CD8-positive, alpha-beta memory T cell (primary cell): ENCODE measurements at regions not wholly inside any gene's neighbourhood (a gene's known extent, or its start where the extent isn't known, plus 50 kb on each side); places are given as distances from the start of the nearest gene placed in this dataset.

ENCODE experiments used
- CTCF ChIA-PET: fragments of 350-600 bp; sonication (Branson Sonifier 250); formaldehyde crosslinking; loops from one replicate; lab custom pipeline; 2021; ENCODE audit warnings: antibody characterized with exemption; lab: Charles Lee
- POLR2A ChIA-PET: fragments of 350-600 bp; sonication (Branson Sonifier 250); formaldehyde crosslinking; loops from one replicate; lab custom pipeline; 2021; ENCODE audit warnings: antibody characterized with exemption; lab: Charles Lee
- DNase-seq, 5 donors: peaks; one replicate each; pipeline versions ENCODE4 v3.0.0 to v3.0.0-alpha.2; 2020 to 2022; ENCODE audit warnings: mixed read lengths in 1 of 5
- H3K27ac ChIP-seq: one replicate; pipeline ENCODE4 v1.7.0; 2013; ENCODE audit warnings: low read depth, mild to moderate bottlenecking, low read length, moderate library complexity
- H3K27me3 ChIP-seq: 2 replicates; pipeline ENCODE4 v1.7.0; 2013; ENCODE audit warnings: low read length, mild to moderate bottlenecking; ENCODE audit not compliant: insufficient read depth, poor library complexity, severe bottlenecking
- H3K36me3 ChIP-seq: 2 replicates; pipeline ENCODE4 v1.7.0; 2013; ENCODE audit warnings: mild to moderate bottlenecking, low read length, moderate library complexity; ENCODE audit not compliant: insufficient read depth
- H3K4me1 ChIP-seq: 2 replicates; pipeline ENCODE4 v1.7.0; 2013; ENCODE audit warnings: mild to moderate bottlenecking, low read length, moderate library complexity; ENCODE audit not compliant: insufficient read depth
- H3K4me3 ChIP-seq: 2 replicates; pipeline ENCODE4 v1.7.0; 2013; ENCODE audit warnings: mild to moderate bottlenecking, low read length
- H3K9me3 ChIP-seq: 2 replicates; pipeline ENCODE4 v1.7.0; 2013; ENCODE audit warnings: mild to moderate bottlenecking, low read length
- H3K27ac Mint-ChIP-seq, 8 donors: one replicate each; pipeline ENCODE4 v1.8.0; 2020 to 2021; ENCODE audit warnings: mixed read lengths in 8 of 8, mild to moderate bottlenecking in 6 of 8, inconsistent platforms in 3 of 8, moderate library complexity in 3 of 8
- H3K27me3 Mint-ChIP-seq, 2 donors: one replicate each; pipeline ENCODE4 v1.8.0; 2020 to 2021; ENCODE audit warnings: mixed read lengths in 2 of 2, mild to moderate bottlenecking in 1 of 2, moderate library complexity in 1 of 2
- H3K36me3 Mint-ChIP-seq, 3 donors: one replicate each; pipeline ENCODE4 v1.8.0; 2020 to 2021; ENCODE audit warnings: mixed read lengths in 3 of 3, inconsistent platforms in 1 of 3, mild to moderate bottlenecking in 1 of 3
- H3K4me1 Mint-ChIP-seq, 3 donors: one replicate each; pipeline ENCODE4 v1.8.0; 2020 to 2021; ENCODE audit warnings: mixed read lengths in 3 of 3, inconsistent platforms in 1 of 3, mild to moderate bottlenecking in 1 of 3
- H3K4me3 Mint-ChIP-seq, 7 donors: one replicate each; pipeline ENCODE4 v1.8.0; 2020 to 2021; ENCODE audit warnings: mixed read lengths in 7 of 7, mild to moderate bottlenecking in 6 of 7, moderate library complexity in 4 of 7, inconsistent platforms in 2 of 7
- H3K9me3 Mint-ChIP-seq, 5 donors: one replicate each; pipeline ENCODE4 v1.8.0; 2020 to 2022; ENCODE audit warnings: mixed read lengths in 5 of 5, mild to moderate bottlenecking in 3 of 5, moderate library complexity in 2 of 5, inconsistent platforms in 1 of 5

GRCh38 chr11:112751329-112751728 is 209.9 kb upstream of the NCAM1 start:
- no peak overlapping the region for H3K4me3 Mint-ChIP-seq
- H3K4me1 Mint-ChIP-seq: no peaks in the 10 kb centered on the region
- Histone ChIP-seq H3K9me3 (no peaks in the 10 kb centered on the region), H3K27ac (no peak overlapping the region), H3K27me3 (no peaks in the 10 kb centered on the region), H3K4me3 (no peak overlapping the region), H3K36me3 (no peaks in the 10 kb centered on the region), H3K4me1 (no peaks in the 10 kb centered on the region)
- peaks cover 0 to 6% of the 10 kb centered on the region in 2 donors for H3K27me3 Mint-ChIP-seq
- no peak for DNase-seq
- no peak overlapping the region for H3K27ac Mint-ChIP-seq
- ChIA-PET POLR2A (no interaction called here), CTCF (no interaction called here)
- no peaks in the 10 kb centered on the region for H3K36me3 Mint-ChIP-seq
- no peaks in the 10 kb centered on the region for H3K9me3 Mint-ChIP-seq

DNA sequence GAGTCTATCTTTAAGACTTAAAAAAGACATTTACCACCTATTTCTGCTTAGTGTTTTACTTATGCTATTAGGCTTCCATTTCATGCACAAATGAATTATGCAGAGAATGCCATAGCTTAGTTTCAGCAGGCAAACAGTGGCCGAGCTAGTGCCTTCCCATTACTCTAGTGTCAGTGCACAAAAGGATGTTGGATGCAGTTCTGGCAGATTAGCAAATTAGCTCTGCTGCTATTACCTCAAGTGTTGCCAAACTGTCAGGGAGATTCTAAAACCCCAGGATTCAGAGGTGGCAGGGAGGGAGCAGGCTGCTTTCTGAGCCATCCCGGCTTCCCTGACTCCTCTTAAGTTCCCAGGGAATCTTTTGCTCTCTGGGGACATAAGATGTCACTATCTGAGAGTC is 209.4 kb upstream of the NCAM1 start:
- no peak overlapping the region for H3K27ac Mint-ChIP-seq
- DNase-seq: no peak
- H3K9me3 Mint-ChIP-seq: no peaks in the 10 kb centered on the region
- no peaks in the 10 kb centered on the region for H3K4me1 ChIP-seq
- no peaks in the 10 kb centered on the region for H3K36me3 ChIP-seq
- POLR2A ChIA-PET: no interaction called here
- no peaks in the 10 kb centered on the region for H3K27me3 ChIP-seq
- H3K4me3 ChIP-seq: no peak overlapping the region
- no peak overlapping the region for H3K27ac ChIP-seq
- CTCF ChIA-PET: no interaction called here
- no peak overlapping the region for H3K4me3 Mint-ChIP-seq
- no peaks in the 10 kb centered on the region for H3K4me1 Mint-ChIP-seq
- no peaks in the 10 kb centered on the region for H3K36me3 Mint-ChIP-seq
- peaks cover 0 to 3% of the 10 kb centered on the region in 2 donors for H3K27me3 Mint-ChIP-seq
- no peaks in the 10 kb centered on the region for H3K9me3 ChIP-seq

GRCh38 chr11:112752563-112752962 is 208.7 kb upstream of the NCAM1 start:
- no peak for DNase-seq
- Mint-ChIP-seq H3K9me3 (no peaks in the 10 kb centered on the region), H3K4me1 (no peaks in the 10 kb centered on the region), H3K36me3 (no peaks in the 10 kb centered on the region), H3K27me3 (peaks cover 0 to 3% of the 10 kb centered on the region in 2 donors), H3K4me3 (no peak overlapping the region), H3K27ac (no peak overlapping the region)
- no peaks in the 10 kb centered on the region for H3K27me3 ChIP-seq
- H3K4me3 ChIP-seq: no peak overlapping the region
- no peaks in the 10 kb centered on the region for H3K4me1 ChIP-seq
- H3K36me3 ChIP-seq: no peaks in the 10 kb centered on the region
- no peak overlapping the region for H3K27ac ChIP-seq
- H3K9me3 ChIP-seq: no peaks in the 10 kb centered on the region
- POLR2A ChIA-PET: no interaction called here
- CTCF ChIA-PET: no interaction called here

DNA sequence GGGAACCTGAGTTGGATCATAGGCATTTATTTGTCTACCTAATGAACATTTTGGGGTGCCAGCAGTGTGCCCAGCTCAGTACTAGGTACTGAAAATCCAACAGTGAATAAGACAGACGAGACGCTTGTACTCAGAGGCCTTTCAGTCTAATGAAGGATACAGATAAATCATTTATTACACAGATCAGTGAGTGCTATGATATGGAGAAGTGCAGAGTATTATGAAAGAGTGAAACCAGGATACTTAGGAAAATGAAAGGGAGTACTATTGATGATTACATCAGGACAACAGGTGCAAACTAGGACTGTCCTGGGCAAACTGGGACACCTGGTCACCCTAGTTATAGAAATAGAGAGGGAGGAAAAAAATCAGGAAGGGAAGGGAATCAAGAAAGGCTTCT is 207.5 kb upstream of the NCAM1 start:
- Histone ChIP-seq H3K4me1 (no peaks in the 10 kb centered on the region), H3K4me3 (no peak overlapping the region), H3K36me3 (no peaks in the 10 kb centered on the region), H3K27ac (no peak overlapping the region), H3K9me3 (no peaks in the 10 kb centered on the region), H3K27me3 (no peaks in the 10 kb centered on the region)
- Mint-ChIP-seq H3K36me3 (no peaks in the 10 kb centered on the region), H3K4me1 (no peaks in the 10 kb centered on the region), H3K27ac (no peak overlapping the region), H3K4me3 (no peak overlapping the region), H3K9me3 (no peaks in the 10 kb centered on the region), H3K27me3 (peaks cover 0 to 3% of the 10 kb centered on the region in 2 donors)
- ChIA-PET CTCF (no interaction called here), POLR2A (no interaction called here)
- DNase-seq: no peak

- no peak overlapping the region for H3K27ac ChIP-seq
- POLR2A ChIA-PET: no interaction called here
- Mint-ChIP-seq H3K27me3 (peaks cover 0 to 3% of the 10 kb centered on the region in 2 donors), H3K9me3 (no peaks in the 10 kb centered on the region), H3K36me3 (no peaks in the 10 kb centered on the region), H3K4me1 (no peaks in the 10 kb centered on the region), H3K4me3 (no peak overlapping the region), H3K27ac (no peak overlapping the region)
- no peaks in the 10 kb centered on the region for H3K4me1 ChIP-seq
- H3K27me3 ChIP-seq: no peaks in the 10 kb centered on the region
- no peak overlapping the region for H3K4me3 ChIP-seq
- no peak for DNase-seq
- H3K36me3 ChIP-seq: no peaks in the 10 kb centered on the region
- CTCF ChIA-PET: no interaction called here
- H3K9me3 ChIP-seq: no peaks in the 10 kb centered on the region
Measured at GRCh38 chr11:112759418-112759817, 201.8 kb upstream of the NCAM1 start.

GRCh38 chr11:112760396-112761059 is 200.7 kb upstream of the NCAM1 start:
- H3K4me1 ChIP-seq: no peaks in the 10 kb centered on the region
- H3K27me3 ChIP-seq: no peaks in the 10 kb centered on the region
- H3K36me3 Mint-ChIP-seq: no peaks in the 10 kb centered on the region
- no peak overlapping the region for H3K27ac ChIP-seq
- no peaks in the 10 kb centered on the region for H3K4me1 Mint-ChIP-seq
- H3K27me3 Mint-ChIP-seq: peaks cover 0 to 3% of the 10 kb centered on the region in 2 donors
- DNase-seq: no peak
- no peak overlapping the region for H3K27ac Mint-ChIP-seq
- POLR2A ChIA-PET: no interaction called here
- H3K4me3 ChIP-seq: no peak overlapping the region
- no peaks in the 10 kb centered on the region for H3K9me3 Mint-ChIP-seq
- CTCF ChIA-PET: no interaction called here
- no peaks in the 10 kb centered on the region for H3K36me3 ChIP-seq
- H3K4me3 Mint-ChIP-seq: no peak overlapping the region
- no peaks in the 10 kb centered on the region for H3K9me3 ChIP-seq

DNA sequence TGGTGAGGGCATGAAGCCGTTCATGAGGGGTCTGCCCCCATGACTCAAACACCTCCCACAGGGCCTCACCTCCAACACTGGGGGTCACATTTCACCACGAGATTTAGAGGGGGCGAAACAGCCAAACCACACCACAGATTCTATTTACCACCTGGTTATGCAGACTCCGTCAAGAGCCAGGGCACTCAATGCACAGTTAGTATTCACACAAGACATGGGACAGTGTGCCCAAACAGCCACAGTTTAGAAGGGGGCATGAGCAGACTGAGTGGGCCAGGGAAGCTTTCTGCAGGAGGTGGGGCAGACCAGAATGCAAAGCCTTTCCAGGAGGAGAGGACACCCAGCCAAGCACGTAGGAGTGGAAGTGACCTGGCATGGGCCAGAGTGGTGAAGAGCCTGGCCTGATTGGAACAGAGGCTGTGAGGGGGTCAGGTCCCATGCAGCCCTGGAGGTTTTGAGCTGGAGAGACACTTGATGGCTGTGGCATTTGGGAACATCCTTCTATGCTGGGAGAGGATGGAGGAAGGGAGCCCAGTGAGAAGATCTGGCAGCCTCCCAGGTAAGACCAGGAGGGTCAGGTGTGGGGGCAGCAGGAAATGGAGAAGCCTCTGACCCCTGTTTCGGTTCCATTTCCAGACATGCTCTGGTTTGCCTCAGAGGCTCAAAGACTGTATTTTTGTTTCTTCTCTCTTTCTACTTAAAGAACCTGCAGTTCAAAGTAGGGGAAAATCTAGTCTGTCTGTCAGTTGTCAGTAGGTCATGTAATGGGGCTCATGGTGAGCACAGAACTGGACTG is 199.1 kb upstream of the NCAM1 start:
- ChIA-PET CTCF (no interaction called here), POLR2A (no interaction called here)
- no peak for DNase-seq
- Mint-ChIP-seq H3K36me3 (no peaks in the 10 kb centered on the region), H3K4me1 (no peaks in the 10 kb centered on the region), H3K27me3 (peaks cover 0 to 3% of the 10 kb centered on the region in 2 donors), H3K27ac (no peak overlapping the region), H3K9me3 (no peaks in the 10 kb centered on the region), H3K4me3 (no peak overlapping the region)
- no peak overlapping the region for H3K4me3 ChIP-seq
- H3K36me3 ChIP-seq: no peaks in the 10 kb centered on the region
- H3K27me3 ChIP-seq: no peaks in the 10 kb centered on the region
- no peak overlapping the region for H3K27ac ChIP-seq
- no peaks in the 10 kb centered on the region for H3K4me1 ChIP-seq
- no peaks in the 10 kb centered on the region for H3K9me3 ChIP-seq

- H3K27me3 Mint-ChIP-seq: peaks cover 0 to 3% of the 10 kb centered on the region in 2 donors
- Histone ChIP-seq H3K27me3 (no peaks in the 10 kb centered on the region), H3K36me3 (no peaks in the 10 kb centered on the region), H3K27ac (no peak overlapping the region), H3K4me3 (no peak overlapping the region), H3K4me1 (no peaks in the 10 kb centered on the region), H3K9me3 (no peaks in the 10 kb centered on the region)
- no peaks in the 10 kb centered on the region for H3K9me3 Mint-ChIP-seq
- H3K36me3 Mint-ChIP-seq: no peaks in the 10 kb centered on the region
- ChIA-PET CTCF (no interaction called here), POLR2A (no interaction called here)
- DNase-seq: no peak
- H3K27ac Mint-ChIP-seq: no peak overlapping the region
- no peak overlapping the region for H3K4me3 Mint-ChIP-seq
- no peaks in the 10 kb centered on the region for H3K4me1 Mint-ChIP-seq
Measured at GRCh38 chr11:112762707-112763090, 198.5 kb upstream of the NCAM1 start.
